HCT116 (cell line): ENCODE measurements at regions not wholly inside any gene's neighbourhood (a gene's known extent, or its start where the extent isn't known, plus 50 kb on each side); places are given as distances from the start of the nearest gene placed in this dataset.

ENCODE experiments used
- ATAC-seq: fragments of 200-7000 bp; cut with Tn5 transposase; 2 replicates; pipeline ENCODE4 v1.9.1; 2020; ENCODE audit warnings: mild to moderate bottlenecking, moderate library complexity
- BruUV-seq: library from RNA; stranded (reverse); fragments of 400-500 nt; replicated peaks from 2 replicates; lab custom pipeline; 2021; lab: Mats Ljungman, UMichigan
- CTCF ChIA-PET: fragments of 300-600 bp; sonication (Branson Sonifier 250); formaldehyde crosslinking; loops from one replicate; lab custom pipeline; 2021; ENCODE audit warnings: antibody characterized with exemption; lab: Charles Lee
- POLR2A ChIA-PET: fragments of 300-600, 350-600 bp; sonication (Branson Sonifier 250); formaldehyde crosslinking; loops from one replicate; lab custom pipeline; 2021; ENCODE audit warnings: antibody characterized with exemption; lab: Charles Lee
- RAD21 ChIA-PET, 2 experiments: fragments of 300-600 bp; sonication (Branson Sonifier 250); formaldehyde crosslinking; loops; one replicate each; lab custom pipeline; 2023; ENCODE audit warnings: low total read pairs in 2 of 2; ENCODE audit not compliant: uncharacterized antibody in 2 of 2, unreplicated experiment in 2 of 2, low non-redundant PET in 1 of 2; lab: Charles Lee
- DNase-seq: peaks from one replicate; pipeline ENCODE4 v3.0.0-alpha.2; 2010; ENCODE audit warnings: low read depth, low spot score
- H2AFZ ChIP-seq: fragments of 200-600 bp; shearing (Covaris generic), sonication (generic); 2 replicates; pipeline ENCODE4 v1.6.1; 2017; ENCODE audit warnings: low read depth, mixed run types, mixed read lengths, antibody characterized with exemption, low read length; ENCODE audit not compliant: poor library complexity, severe bottlenecking
- H3K27ac ChIP-seq: 2 replicates; pipeline ENCODE4 v1.5.1; 2012; ENCODE audit warnings: low read depth, low read length
- H3K27me3 ChIP-seq: fragments of 200-600 bp; sonication (generic); 2 replicates; pipeline ENCODE4 v1.6.1; 2016; ENCODE audit warnings: mixed run types, low read length, mixed read lengths; ENCODE audit not compliant: insufficient read depth
- H3K36me3 ChIP-seq, 2 experiments: fragments of 200-500 bp in 1 of 2; fragments of 200-600 bp in 1 of 2; sonication (Bioruptor generic) in 1 of 2; sonication (generic) in 1 of 2; 2 replicates each; pipeline versions ENCODE4 v1.5.1 to v1.6.1; 2014 to 2016; ENCODE audit warnings: low read length in 2 of 2, inconsistent platforms in 1 of 2, mixed read lengths in 1 of 2, mixed run types in 1 of 2; ENCODE audit not compliant: insufficient read depth in 2 of 2, control insufficient read depth in 1 of 2
- H3K4me1 ChIP-seq, 2 experiments: fragments of 200-600 bp in 1 of 2; sonication (generic) in 1 of 2; 2 replicates each; pipeline versions ENCODE4 v1.5.1 to v1.6.1; 2012 to 2017; ENCODE audit warnings: low read length in 2 of 2, inconsistent platforms in 1 of 2, mild to moderate bottlenecking in 1 of 2, mixed read lengths in 1 of 2, mixed run types in 1 of 2, moderate library complexity in 1 of 2; ENCODE audit not compliant: insufficient read depth in 2 of 2, control insufficient read depth in 1 of 2
- H3K4me2 ChIP-seq: fragments of 200-600 bp; sonication (generic); 2 replicates; pipeline ENCODE4 v1.6.1; 2017; ENCODE audit warnings: mixed run types, low read length, mixed read lengths
- H3K4me3 ChIP-seq, 2 experiments: fragments of 200-600 bp in 1 of 2; sonication (generic) in 1 of 2; replicated peaks in 1 of 2; 2 replicates each; pipeline ENCODE4 v1.5.1; 2011 to 2016; ENCODE audit warnings: low read length in 2 of 2, control low read depth in 1 of 2, low read depth in 1 of 2, mild to moderate bottlenecking in 1 of 2, mixed read lengths in 1 of 2, mixed run types in 1 of 2
- H3K79me2 ChIP-seq: fragments of 200-600 bp; sonication (generic); 2 replicates; pipeline ENCODE4 v1.6.1; 2017; ENCODE audit warnings: mild to moderate bottlenecking, mixed run types, low read length, moderate library complexity, mixed read lengths; ENCODE audit not compliant: insufficient read depth
- H3K9ac ChIP-seq: fragments of 200-600 bp; sonication (generic); 2 replicates; pipeline ENCODE4 v1.6.1; 2016; ENCODE audit warnings: low read length, mixed read lengths
- H3K9me2 ChIP-seq: fragments of 200-600 bp; sonication (generic), shearing (Covaris generic); 2 replicates; pipeline ENCODE4 v1.6.1; 2017; ENCODE audit warnings: mixed run types, mild to moderate bottlenecking, moderate library complexity; ENCODE audit not compliant: insufficient read depth
- H3K9me3 ChIP-seq, 2 experiments: fragments of 200-500 bp in 1 of 2; fragments of 200-600 bp in 1 of 2; sonication (Bioruptor generic) in 1 of 2; sonication (generic) in 1 of 2; 2 replicates each; pipeline ENCODE4 v1.6.1; 2014 to 2017; ENCODE audit warnings: low read length in 2 of 2, mixed read lengths in 2 of 2, inconsistent platforms in 1 of 2, low read depth in 1 of 2, mild to moderate bottlenecking in 1 of 2, mixed run types in 1 of 2, moderate library complexity in 1 of 2; ENCODE audit not compliant: control insufficient read depth in 1 of 2, insufficient read depth in 1 of 2
- H4K20me1 ChIP-seq: fragments of 200-600 bp; sonication (generic), shearing (Covaris generic); 2 replicates; pipeline ENCODE4 v1.6.1; 2017; ENCODE audit warnings: mixed run types, mild to moderate bottlenecking, moderate library complexity; ENCODE audit not compliant: insufficient read depth
- ATF3 ChIP-seq: IDR thresholded peaks from 2 replicates; pipeline ENCODE4 v1.6.1; 2012
- CBX3 ChIP-seq: IDR thresholded peaks from 2 replicates; pipeline ENCODE4 v1.6.1; 2012; ENCODE audit warnings: low read depth
- CEBPB ChIP-seq: IDR thresholded peaks from 2 replicates; pipeline ENCODE4 v1.6.1; 2012; ENCODE audit warnings: low read depth
- CTCF ChIP-seq, 3 experiments: fragments of 200-600 bp in 1 of 3; sonication (generic) in 1 of 3; IDR thresholded peaks in 2 of 3; conservative IDR thresholded peaks in 1 of 3; 2 replicates each; pipeline ENCODE4 v1.5.1; 2012 to 2017; ENCODE audit warnings: low read depth in 2 of 3, low read length in 2 of 3, antibody characterized with exemption in 1 of 3, borderline replicate concordance in 1 of 3, control low read depth in 1 of 3, mild to moderate bottlenecking in 1 of 3, mixed read lengths in 1 of 3, mixed run types in 1 of 3, moderate library complexity in 1 of 3; ENCODE audit not compliant: insufficient read depth in 1 of 3
- EGR1 ChIP-seq: IDR thresholded peaks from 2 replicates; pipeline ENCODE4 v1.6.1; 2012; ENCODE audit warnings: low read depth
- ELF1 ChIP-seq: IDR thresholded peaks from 2 replicates; pipeline ENCODE4 v1.6.1; 2012; ENCODE audit warnings: low read depth, borderline replicate concordance
- EZH2 ChIP-seq: fragments of 200-600 bp; sonication (generic); IDR thresholded peaks from 2 replicates; pipeline ENCODE4 v1.6.1; 2017; ENCODE audit warnings: antibody characterized with exemption, mixed run types
- FOSL1 ChIP-seq: IDR thresholded peaks from 2 replicates; pipeline ENCODE4 v1.6.1; 2012; ENCODE audit warnings: low read depth
- JUND ChIP-seq: IDR thresholded peaks from 2 replicates; pipeline ENCODE4 v1.6.1; 2012
- MAX ChIP-seq: IDR thresholded peaks from 2 replicates; pipeline ENCODE4 v1.6.1; 2012
- POLR2A ChIP-seq: IDR thresholded peaks from 2 replicates; pipeline ENCODE4 v1.7.0; 2011; ENCODE audit warnings: borderline replicate concordance; ENCODE audit not compliant: insufficient read depth, insufficient read length; ENCODE audit errors: extremely low read depth
- POLR2AphosphoS5 ChIP-seq: IDR thresholded peaks from 2 replicates; pipeline ENCODE4 v1.6.1; 2011; ENCODE audit warnings: mild to moderate bottlenecking, low read depth, low read length, moderate library complexity
- REST ChIP-seq: IDR thresholded peaks from 2 replicates; pipeline ENCODE4 v1.6.1; 2012; ENCODE audit warnings: low read depth
- SIN3A ChIP-seq: IDR thresholded peaks from 2 replicates; pipeline ENCODE4 v1.6.1; 2012; ENCODE audit warnings: low read depth
- SRF ChIP-seq: IDR thresholded peaks from 2 replicates; pipeline ENCODE4 v1.6.1; 2012; ENCODE audit warnings: low read depth
- YY1 ChIP-seq: IDR thresholded peaks from 2 replicates; pipeline ENCODE4 v1.6.1; 2011; ENCODE audit warnings: low read length, low read depth, moderate library complexity, mild to moderate bottlenecking; ENCODE audit not compliant: insufficient replicate concordance; ENCODE audit errors: extremely low read depth
- ZFX ChIP-seq: fragments of 450-650 bp; IDR thresholded peaks from 2 replicates; pipeline ENCODE4 v1.6.1; 2017
- ZNF274 ChIP-seq: fragments of 200-500 bp; sonication (Bioruptor generic); IDR thresholded peaks from 2 replicates; pipeline ENCODE4 v1.6.1; 2014; ENCODE audit warnings: mild to moderate bottlenecking, low read depth, low read length, inconsistent platforms
- intact Hi-C: fragments of 100-400 bp; cut with micrococcal nuclease; formaldehyde crosslinking; loops from 2 replicates; pipeline ENCODE4 v1.10.0; 2022

GRCh38 chr6:140623498-140623897 lies 1249.0 kb upstream of the CITED2 start (continued):
- TF ChIP-seq ELF1: no peak
- no peak for TF ChIP-seq ZFX
- TF ChIP-seq CBX3: no peak
- TF ChIP-seq POLR2A: no peak
- TF ChIP-seq CEBPB: peak; percentile 86
- TF ChIP-seq ATF3: peak; percentile 47; the same call in 1 of the 2 replicates
- TF ChIP-seq ZNF274: no peak
- TF ChIP-seq SRF: 0 out of 2 replicates have a peak, but pooled peaks have one; percentile 25
- TF ChIP-seq SIN3A: no peak
- TF ChIP-seq MAX: peak; percentile 37
- TF ChIP-seq EZH2: no peak
- peak; percentile 29; the same call in 1 of the 2 replicates for TF ChIP-seq JUND
- TF ChIP-seq POLR2AphosphoS5: no peak

GRCh38 chr6:140620496-140620895 lies 1246.0 kb upstream of the CITED2 start:
- ChIA-PET CTCF (no interaction called here), RAD21 (no interaction called here)
- no peak for DNase-seq
- Histone ChIP-seq H3K27ac (no peak overlapping the region), H3K27me3 (no peaks in the 10 kb centered on the region), H3K9me3 (no peaks in the 10 kb centered on the region), H3K79me2 (no peaks in the 10 kb centered on the region), H4K20me1 (no peaks in the 10 kb centered on the region), H3K4me1 (no peaks in the 10 kb centered on the region)
- ATAC-seq: no peak
- TF ChIP-seq SIN3A: no peak
- no peak for TF ChIP-seq CTCF (IDR thresholded peaks at IDR 0.05 in 2 of 3, conservative IDR thresholded peaks at IDR 0.05 in 1 of 3; ENCODE audit: borderline replicate concordance in 1 of 3, insufficient read depth in 1 of 3, low read depth in 2 of 3, low read length in 2 of 3)
- TF ChIP-seq EGR1: no peak
- no peak for TF ChIP-seq MAX
- TF ChIP-seq FOSL1: no peak
- no peak for TF ChIP-seq CEBPB
- TF ChIP-seq REST: no peak
- no peak for TF ChIP-seq ELF1
- no peak for TF ChIP-seq CBX3
- TF ChIP-seq YY1: no peak
- no peak for TF ChIP-seq POLR2A
- TF ChIP-seq, all 23 proteins: peak for 0
- Histone ChIP-seq H3K9me2 (peaks cover 5% of the 10 kb centered on the region; the same call in 1 of the 2 replicates), H3K36me3 (no peaks in the 10 kb centered on the region), H3K9ac (no peak overlapping the region), H3K4me3 (no peak overlapping the region), H2AFZ (no peak overlapping the region), H3K4me2 (no peak overlapping the region)
- BruUV-seq: no TSS peak
- POLR2A ChIA-PET: no interaction called here
- intact Hi-C loops: no loop called here
